ENCODE measurements at regions not wholly inside any gene's neighbourhood (a gene's known extent, or its start where the extent isn't known, plus 50 kb on each side); places are given as distances from the start of the nearest gene placed in this dataset.

GRCh38 chr2:48812416-48812815 is 56.9 kb upstream of the LHCGR start:
- WGBS, 2 experiments (ENCODE audit: extremely low coverage in 1 of 2, insufficient coverage in 1 of 2, insufficient read length in 1 of 2, insufficient replicate concordance in 2 of 2, low coverage in 1 of 2, low lambda C conversion rate in 2 of 2, missing lambda C conversion rate in 1 of 2): 33% methylated on average over 1 of the region's 1 CpG; no CpG with 5 or more reads in 1 of the 2 experiments
- H2BK120ac ChIP-seq (replicated peaks; ENCODE audit: low read depth, low read length): no peak overlapping the region
- H4K20me1 ChIP-seq (replicated peaks in 1 of 2; ENCODE audit: control insufficient read depth in 1 of 2, insufficient read depth in 2 of 2, low read length in 2 of 2): no peaks in the 10 kb centered on the region
- no peak overlapping the region for H2BK15ac ChIP-seq (ENCODE audit: low read length)
- H3K4me1 ChIP-seq (replicated peaks in 1 of 4; ENCODE audit: control insufficient read depth in 3 of 4, insufficient read depth in 4 of 4, low read length in 3 of 4): peaks cover 0 to 3% (median 1%) of the 10 kb centered on the region in 4 experiments; a peak in 3 of 7 replicates
- no peak overlapping the region for H3K18ac ChIP-seq (ENCODE audit: extremely low read depth, low read length)
- H3K23ac ChIP-seq (ENCODE audit: insufficient read length): no peak overlapping the region
- no peak overlapping the region for H3K4me2 ChIP-seq (ENCODE audit: insufficient read depth in 1 of 2, low read depth in 2 of 2, low read length in 2 of 2)
- no peaks in the 10 kb centered on the region for H3K23me2 ChIP-seq (ENCODE audit: low read depth, low read length)
- H3K56ac ChIP-seq (replicated peaks; ENCODE audit: insufficient read length, low read depth, low read length): no peak overlapping the region
- ChIA-PET POLR2A (ENCODE audit: partially characterized antibody) (no interaction called here), CTCF (ENCODE audit: partially characterized antibody) (no interaction called here)
- H4K5ac ChIP-seq (ENCODE audit: insufficient read length, low read depth, low read length): no peak overlapping the region
- FAIRE-seq (no peak), DNase-seq (ENCODE audit: low read depth in 1 of 2, low spot score in 2 of 2) (peak in 1 of 2 experiments; percentile 15)
- H3K4ac ChIP-seq (replicated peaks; ENCODE audit: insufficient read length, low read depth, low read length): no peak overlapping the region
- no peaks in the 10 kb centered on the region for H3K9me3 ChIP-seq (ENCODE audit: insufficient read depth in 2 of 2, low read depth in 1 of 2, low read length in 1 of 2)
- H2BK20ac ChIP-seq (ENCODE audit: low read length): no peak overlapping the region
- no peak overlapping the region for H3K4me3 ChIP-seq (ENCODE audit: extremely low read depth in 1 of 4, insufficient read depth in 2 of 4, low read depth in 3 of 4, low read length in 4 of 4)
- no peak overlapping the region for H2AFZ ChIP-seq (ENCODE audit: low read length)
- H3K27ac ChIP-seq (ENCODE audit: low read depth, low read length): no peak overlapping the region
- no peak overlapping the region for H4K91ac ChIP-seq (replicated peaks; ENCODE audit: insufficient read length, low read length)
- TF ChIP-seq CHD1 (IDR thresholded peaks at IDR 0.05; ENCODE audit: low read depth, low read length) (no peak), GABPA (IDR thresholded peaks at IDR 0.05; ENCODE audit: borderline replicate concordance, insufficient read depth, low read length) (no peak), SRF (IDR thresholded peaks at IDR 0.05; ENCODE audit: low read depth, low read length) (no peak), NRF1 (IDR thresholded peaks at IDR 0.05; ENCODE audit: low read depth, low read length) (no peak), POU5F1 (IDR thresholded peaks at IDR 0.05; ENCODE audit: low read depth, low read length) (no peak), TEAD4 (IDR thresholded peaks at IDR 0.05; ENCODE audit: low read depth, low read length) (no peak), RXRA (IDR thresholded peaks at IDR 0.05; ENCODE audit: insufficient read depth, low read depth, low read length) (no peak), BCL11A (IDR thresholded peaks at IDR 0.05; ENCODE audit: low read depth in 2 of 2, low read length in 2 of 2) (no peak), EP300 (IDR thresholded peaks at IDR 0.05; ENCODE audit: borderline replicate concordance in 1 of 2, low read depth in 2 of 2, low read length in 2 of 2) (no peak)
- H3K36me3 ChIP-seq (ENCODE audit: control insufficient read depth in 2 of 4, insufficient read depth in 4 of 4, low read length in 3 of 4): no peaks in the 10 kb centered on the region
- no peak overlapping the region for H3K9ac ChIP-seq (replicated peaks in 1 of 4; ENCODE audit: extremely low read depth in 1 of 4, low read depth in 3 of 4, low read length in 3 of 4)
- no peak overlapping the region for H2AK5ac ChIP-seq (ENCODE audit: low read depth, low read length)
- no peak overlapping the region for H4K8ac ChIP-seq (ENCODE audit: extremely low read depth, insufficient read depth, low read length)
- no peaks in the 10 kb centered on the region for H3K79me1 ChIP-seq (ENCODE audit: low read depth, low read length)
- H2BK5ac ChIP-seq (ENCODE audit: low read depth, low read length): no peak overlapping the region
- no peaks in the 10 kb centered on the region for H3K79me2 ChIP-seq (ENCODE audit: control insufficient read depth in 1 of 2, insufficient read depth in 2 of 2, low read length in 2 of 2)
- H3K27me3 ChIP-seq (replicated peaks in 1 of 4; ENCODE audit: control insufficient read depth in 3 of 4, extremely low read depth in 1 of 4, insufficient read depth in 3 of 4, low read length in 3 of 4): no peaks in the 10 kb centered on the region
- H3K14ac ChIP-seq (ENCODE audit: insufficient read length): no peak overlapping the region
- H2BK12ac ChIP-seq (ENCODE audit: low read depth, low read length): peak overlapping the region; percentile 33; the same call in 1 of the 2 replicates
